HG02798 (cell line): ENCODE measurements at regions not wholly inside any gene's neighbourhood (a gene's known extent, or its start where the extent isn't known, plus 50 kb on each side); places are given as distances from the start of the nearest gene placed in this dataset.
"Not testable (repeated sequence)": the region's sequence is repeated elsewhere in the genome, so short reads cannot be mapped to it uniquely, and the experiment has no call there.

Source experiments
- ATAC-seq: cut with Tn5 transposase; IDR thresholded peaks from one replicate; pipeline ENCODE4 v1.9.1; 2021; ENCODE audit warnings: mild to moderate bottlenecking; ENCODE audit not compliant: unreplicated experiment, poor library complexity

DNA sequence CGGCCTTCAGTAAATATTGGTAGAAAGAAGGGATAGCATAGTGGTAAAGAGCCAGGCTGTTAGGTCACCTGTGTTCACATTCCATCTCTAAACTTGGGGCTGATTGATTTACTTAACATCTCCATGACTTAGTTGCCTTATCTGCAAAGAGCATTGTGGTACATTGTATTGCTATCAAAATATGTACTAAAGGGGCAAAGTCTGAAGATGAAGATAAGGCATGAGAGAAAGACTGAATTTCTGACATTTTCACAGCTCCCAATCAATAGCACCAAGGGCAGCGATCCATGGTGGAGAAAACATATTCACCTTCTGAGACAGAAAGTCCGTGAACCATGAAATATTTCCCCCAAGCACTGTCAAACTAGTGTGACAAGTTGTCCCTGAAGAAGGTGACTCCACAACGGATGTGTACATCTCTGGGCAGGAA, 223.3 kb upstream of the STXBP5 start:
- ATAC-seq: no peak

DNA sequence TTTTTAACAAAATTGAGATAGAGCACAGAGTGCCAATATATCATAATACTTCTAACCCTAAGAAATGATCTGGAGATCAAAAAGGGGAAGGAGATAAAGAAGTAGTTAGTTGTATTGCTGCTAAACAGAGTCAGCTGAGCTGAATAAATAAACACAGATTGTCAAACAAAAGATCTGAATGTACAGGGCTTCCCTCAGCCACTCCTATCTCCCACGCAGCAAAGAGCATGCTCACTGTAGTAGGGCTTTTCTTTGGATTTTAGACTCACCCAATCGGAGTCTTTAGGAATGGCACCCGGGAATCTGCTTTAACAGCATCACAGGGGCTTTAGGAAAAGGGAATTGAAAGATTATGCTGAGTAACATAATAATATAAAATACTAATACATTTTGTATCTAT, 222.2 kb upstream of the STXBP5 start:
- ATAC-seq: no peak

DNA sequence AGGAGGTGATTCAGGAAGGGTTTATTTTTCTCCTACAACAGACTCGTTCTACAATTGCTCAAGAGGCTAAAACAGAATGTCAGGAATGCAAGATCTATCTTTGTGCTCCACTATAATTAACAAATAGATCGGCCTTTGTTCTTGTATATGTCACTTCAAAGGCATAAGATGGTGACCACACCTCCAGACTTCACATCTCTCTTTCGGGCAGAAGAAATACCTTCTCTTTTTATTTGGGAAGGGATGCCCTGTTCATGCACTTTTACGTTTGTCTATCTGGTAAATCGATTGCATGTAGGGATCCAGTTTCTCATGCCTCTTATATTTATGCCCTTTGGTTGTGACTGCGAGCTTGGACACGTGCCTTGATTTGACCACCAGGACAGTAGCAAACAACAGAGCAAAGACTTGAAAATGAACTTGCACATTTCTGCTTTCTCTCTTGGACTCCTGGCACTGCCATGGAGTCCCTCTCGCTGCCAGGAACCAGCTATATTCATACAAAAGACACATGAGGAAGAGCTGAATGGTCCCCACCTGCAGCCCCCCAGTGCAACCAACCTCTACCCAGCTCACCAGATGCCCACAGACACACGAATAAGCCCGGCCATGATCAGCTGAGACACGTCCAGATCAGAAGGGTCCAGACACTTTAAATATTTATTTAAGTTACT, 219.8 kb upstream of the STXBP5 start:
- ATAC-seq: no peak

DNA sequence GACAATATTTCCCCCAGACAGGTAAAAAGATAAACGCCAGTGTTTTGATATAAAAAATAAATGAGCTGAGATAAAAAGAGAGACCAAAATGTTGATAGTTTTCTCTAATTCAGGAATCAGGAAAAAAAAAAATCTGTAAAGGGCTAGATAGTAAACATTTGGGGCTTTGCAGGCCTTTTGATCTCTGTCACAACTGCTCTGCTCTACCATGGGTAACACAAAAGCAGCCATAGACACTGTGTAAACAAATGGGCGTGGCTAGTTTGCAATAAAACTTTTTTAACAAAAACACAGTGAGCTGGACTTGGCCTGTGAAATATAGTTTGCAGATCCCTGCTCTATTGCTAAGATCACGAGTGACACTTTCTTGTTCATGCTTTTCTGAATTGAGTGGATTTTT, 219.1 kb upstream of the STXBP5 start:
- no peak for ATAC-seq

DNA sequence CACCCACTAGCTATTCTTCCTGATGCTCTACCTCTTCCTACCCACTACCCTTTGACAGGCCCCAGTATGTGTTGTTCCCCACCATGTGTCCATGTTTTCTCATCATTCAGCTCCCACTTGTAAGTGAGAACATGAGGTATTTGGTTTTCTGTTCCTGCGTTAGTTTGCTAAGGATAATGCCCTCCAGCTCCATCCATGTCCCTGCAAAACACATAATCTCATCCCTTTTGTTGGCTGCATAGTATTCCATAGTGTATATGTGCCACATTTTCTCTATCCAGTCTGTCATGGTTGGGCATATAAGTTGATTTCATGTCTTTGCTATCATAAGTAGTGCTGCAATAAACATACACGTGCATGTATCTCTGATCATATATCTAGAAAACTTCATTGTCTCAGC, 218.3 kb upstream of the STXBP5 start:
- ATAC-seq: no peak

DNA sequence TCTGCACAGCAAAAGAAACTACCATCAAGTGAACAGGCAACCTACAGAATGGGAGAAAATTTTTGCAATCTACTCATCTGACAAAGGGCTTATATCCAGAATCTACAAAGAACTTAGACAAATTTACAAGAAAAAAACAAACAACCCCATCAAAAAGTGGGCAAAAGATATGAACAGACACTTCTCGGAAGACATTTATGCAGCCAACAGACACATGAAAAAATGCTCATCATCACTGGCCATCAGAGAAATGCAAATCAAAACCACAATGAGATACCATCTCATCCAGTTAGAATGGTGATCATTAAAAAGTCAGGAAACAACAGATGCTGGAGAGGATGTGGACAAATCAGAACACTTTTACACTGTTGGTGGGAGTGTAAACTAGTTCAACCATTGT, 216.3 kb upstream of the STXBP5 start:
- ATAC-seq: not testable (repeated sequence)

DNA sequence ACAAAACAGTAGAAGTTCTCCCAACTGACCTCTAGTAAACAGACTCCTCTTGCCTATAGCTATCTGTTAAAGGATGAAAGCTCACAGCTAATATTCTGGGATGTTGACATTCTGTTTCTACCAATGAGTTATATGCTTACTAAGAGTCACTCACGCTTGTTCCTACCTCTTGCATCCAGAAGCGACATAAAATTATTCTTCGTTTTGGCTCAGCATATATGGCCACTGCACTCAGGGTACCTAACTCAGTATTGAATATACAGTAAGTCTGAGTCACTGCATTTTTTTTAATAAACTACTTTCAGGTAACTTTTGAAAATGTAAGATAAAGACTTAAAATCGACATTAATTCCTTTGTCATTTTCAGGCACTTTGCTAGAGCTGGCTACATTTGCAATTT, 214.4 kb upstream of the STXBP5 start:
- no peak for ATAC-seq

DNA sequence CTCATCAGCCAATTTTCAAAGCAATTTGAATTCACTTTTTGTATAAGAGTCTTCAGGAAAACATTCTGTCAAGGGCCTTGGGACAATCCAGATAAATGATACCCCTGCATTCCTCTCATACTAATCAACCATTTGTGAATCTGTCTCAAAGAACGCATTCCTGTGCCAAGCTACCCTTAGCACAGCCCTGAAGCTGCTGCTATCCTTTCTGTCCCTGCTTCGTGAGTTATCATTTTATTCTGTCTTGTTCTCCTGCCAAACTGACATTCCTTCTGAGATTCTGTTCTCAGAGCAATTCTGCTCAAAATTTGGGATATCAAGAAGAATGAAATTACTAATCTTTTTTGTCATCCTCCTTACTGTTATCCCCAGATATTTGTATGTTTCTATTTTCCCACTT, 213.9 kb upstream of the STXBP5 start:
- no peak for ATAC-seq

DNA sequence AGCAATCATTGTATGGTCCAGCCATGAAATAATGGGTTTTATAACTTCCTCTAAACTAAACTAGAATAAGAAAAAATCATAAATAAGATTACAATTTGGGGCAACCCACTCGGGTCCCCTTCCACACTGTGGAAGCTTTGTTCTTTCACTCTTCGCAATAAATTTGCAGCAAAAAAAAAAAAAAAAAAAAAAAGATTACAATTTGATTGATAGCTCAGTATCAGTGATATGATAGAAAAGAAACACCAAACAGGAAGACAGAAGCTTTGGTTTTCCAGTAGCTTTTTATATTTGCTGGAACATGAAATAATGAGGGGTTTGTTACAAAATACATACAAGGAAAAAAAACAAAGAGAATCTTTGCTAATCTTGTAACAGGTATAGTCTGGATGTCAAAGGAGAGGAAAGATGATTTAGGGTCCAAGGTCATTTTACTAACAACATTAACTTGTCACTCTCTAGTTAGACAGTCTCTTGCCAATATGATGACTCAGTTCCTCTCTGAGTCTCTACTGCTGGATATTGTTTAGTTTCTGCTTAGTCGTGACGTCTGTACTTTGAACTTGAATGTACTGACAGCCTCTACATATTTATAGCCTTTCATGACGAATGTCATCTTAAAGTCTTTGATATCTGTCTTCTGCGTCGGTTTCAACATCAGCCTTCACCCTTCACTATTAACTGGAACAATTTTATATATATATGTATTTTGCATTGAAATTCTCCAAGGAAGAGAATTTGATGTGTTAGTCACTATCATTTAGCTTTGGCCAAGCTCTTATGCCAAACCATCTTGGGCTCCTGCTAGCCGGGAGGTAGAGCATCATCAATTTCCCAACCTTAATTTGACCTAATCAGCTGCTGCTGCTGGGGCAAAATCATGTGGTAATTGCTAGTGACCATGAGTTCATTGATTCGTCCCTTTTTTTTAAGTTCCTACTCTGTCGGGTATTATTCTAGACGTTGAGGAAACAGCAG, 213.1 kb upstream of the STXBP5 start:
- ATAC-seq: no peak

DNA sequence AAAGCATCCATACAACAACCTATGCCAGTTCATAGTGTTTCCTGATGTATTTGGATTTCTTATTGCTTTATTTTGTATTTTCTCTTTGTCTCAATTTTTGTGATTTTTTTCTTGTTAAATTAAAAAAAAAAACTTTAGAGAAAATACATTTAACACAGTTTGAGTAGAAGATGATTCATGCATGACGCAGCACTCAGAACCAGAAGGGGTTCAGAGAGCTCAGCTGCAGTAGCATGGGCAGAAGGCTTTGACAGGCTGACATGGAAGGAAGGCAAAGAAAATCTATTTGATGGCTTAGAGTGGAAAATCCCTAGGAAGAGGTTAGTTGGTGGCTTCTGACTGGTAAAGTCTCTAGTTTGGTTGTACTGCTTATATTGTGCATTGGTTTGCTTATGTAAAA, 207.2 kb upstream of the STXBP5 start:
- ATAC-seq: no peak

DNA sequence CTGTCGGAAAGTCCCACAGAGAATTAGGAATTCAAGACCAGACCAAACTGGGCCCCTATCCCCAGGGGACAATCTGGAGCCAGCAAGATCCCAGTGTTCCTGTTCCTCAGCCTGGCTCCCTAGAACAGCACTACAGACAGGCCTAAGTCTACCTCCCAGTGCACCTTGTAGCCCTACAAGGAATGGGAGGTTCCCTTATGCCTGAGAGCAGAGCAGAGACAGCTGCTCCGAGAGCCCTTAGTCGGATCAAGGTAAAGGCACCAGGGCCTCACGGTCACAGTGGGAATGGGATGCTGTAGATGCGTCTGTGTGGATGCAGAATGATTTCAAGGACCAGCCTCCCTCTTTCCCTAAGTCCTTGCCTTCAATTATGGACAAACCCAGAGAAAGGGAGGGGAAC, 204.5 kb upstream of the STXBP5 start:
- ATAC-seq: no peak

DNA sequence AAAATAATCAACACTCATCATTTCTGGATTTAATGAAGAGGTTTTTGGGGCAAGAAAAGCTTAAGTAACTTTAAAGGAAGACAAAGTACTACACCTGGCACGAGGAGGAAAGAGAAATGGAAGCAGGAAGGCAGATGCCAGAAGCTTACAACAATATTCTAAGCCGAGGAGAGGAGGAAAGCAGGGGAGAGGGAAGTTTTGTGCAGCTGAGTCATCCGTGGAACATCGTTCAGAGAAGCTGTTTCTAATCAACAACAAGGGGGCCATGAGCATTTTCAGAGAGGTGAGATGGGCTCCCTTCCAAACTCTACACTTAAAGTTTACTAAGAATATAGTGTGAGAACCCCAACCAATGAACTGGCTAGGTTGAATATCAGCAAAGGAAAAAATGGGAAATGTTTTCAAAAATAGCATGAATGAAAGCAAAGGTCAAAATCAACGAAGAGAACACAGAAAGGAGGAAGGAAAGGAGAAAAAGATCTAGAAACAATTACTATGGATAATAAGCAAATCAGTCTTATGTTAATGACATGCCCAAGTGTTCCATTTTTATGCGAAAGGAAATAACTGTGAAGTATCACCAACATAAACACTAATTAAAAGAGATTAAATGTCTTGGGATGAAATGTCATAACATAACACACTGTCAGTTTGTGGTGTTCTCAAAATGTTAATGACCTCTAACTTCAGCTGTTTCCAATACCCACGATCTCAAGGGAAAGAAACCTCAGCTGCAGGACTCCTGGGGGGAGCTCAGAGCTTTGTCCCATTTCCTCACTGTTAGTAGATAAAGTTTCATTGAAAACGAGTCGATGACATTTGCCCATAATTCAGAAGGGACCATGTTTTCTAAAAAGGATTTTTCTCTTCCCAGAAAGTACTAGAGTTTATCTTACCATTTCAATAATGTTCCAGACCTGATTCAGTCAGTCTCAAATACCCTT, 203.4 kb upstream of the STXBP5 start:
- ATAC-seq: no peak

DNA sequence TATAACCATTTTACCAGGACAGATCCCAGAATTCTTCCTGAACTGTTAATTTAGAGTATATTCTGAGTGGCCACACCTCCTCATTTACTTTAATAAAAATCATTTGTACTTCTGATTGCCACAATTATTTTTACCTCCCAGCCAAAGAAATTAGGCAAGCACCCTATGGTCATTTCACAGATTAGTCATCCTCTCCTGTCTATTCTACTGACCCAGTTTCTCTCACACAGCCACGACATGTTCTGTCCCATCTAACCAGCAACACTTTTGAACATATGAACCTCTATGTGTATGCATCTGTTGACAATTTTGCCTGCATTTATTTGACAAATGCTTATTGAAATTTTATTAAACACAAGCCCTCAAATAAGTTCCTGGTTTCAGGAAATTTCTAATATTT, 202.6 kb upstream of the STXBP5 start:
- ATAC-seq: no peak

DNA sequence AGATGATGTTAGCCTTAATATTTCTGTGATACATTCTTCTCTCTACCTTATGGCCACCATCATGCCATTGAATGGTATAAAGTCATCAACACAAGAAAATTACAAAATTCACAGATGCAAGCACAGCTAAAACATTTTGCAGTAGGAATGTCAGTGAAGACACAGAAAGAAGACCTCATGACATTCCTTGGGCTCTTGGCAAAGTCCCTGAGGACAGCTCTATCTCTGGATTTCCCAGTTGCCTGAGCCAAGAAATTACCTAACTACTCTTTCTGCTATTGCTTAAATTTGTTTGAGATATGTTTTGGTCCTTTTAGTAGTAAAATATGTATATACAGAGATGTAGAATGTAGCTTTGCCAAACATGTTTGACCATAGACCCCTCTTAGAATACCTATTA, 201.0 kb upstream of the STXBP5 start:
- no peak for ATAC-seq

DNA sequence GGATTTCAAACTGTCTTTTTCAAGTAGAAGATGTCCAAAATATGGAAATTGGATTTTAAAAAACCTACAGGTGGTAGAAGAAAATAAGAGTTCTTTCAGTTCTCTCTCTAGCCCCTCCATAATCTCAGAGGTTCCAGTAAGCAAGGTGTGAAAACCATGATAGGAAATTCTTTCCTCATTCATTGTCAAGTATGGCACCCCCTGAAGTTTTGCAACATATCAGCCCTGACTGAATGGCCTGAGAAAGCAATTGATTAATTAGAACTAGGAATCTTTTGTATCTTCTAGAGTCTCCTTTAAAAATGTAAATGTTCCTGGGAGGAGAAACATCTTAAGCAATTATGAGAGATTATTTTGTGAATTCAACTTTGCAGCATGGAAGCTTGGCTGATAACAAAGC, 198.7 kb upstream of the STXBP5 start:
- no peak for ATAC-seq

DNA sequence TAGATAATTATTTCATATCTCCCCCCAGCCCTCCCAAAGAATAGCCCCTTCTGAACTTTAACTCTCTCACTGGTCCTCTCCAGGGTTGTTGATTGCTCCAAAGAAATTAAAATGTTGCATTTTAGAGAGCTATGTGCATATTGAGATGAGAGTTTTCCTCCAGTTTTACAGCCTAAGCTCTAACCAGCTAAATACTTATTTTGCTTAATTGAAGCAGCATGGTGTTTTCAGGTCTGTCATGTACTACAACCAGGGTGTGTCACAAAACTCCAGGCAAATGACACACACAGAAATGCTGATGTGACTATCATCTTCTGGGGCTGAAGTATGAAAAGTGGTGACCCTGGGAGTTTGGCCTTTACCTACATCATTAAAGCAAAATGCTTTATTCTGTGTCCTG, 196.8 kb upstream of the STXBP5 start:
- no peak for ATAC-seq

DNA sequence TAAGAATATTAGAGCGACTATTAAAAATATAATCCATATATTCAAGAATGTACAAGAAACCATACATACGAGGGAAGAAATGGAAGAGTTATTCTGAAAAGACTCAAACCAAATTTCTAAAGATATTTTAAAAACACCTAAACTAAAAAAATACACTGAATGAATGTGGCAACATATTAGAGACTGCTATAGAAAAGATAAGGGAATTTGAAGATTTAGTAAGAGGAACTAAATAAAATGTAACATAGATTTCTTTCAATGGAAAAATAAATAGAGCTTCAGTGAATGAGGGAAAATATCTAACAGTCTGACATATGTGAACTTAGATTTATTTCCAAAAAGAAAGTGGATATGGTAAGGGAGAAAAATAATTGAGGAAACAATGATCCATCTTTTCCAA, 194.9 kb upstream of the STXBP5 start:
- no peak for ATAC-seq

DNA sequence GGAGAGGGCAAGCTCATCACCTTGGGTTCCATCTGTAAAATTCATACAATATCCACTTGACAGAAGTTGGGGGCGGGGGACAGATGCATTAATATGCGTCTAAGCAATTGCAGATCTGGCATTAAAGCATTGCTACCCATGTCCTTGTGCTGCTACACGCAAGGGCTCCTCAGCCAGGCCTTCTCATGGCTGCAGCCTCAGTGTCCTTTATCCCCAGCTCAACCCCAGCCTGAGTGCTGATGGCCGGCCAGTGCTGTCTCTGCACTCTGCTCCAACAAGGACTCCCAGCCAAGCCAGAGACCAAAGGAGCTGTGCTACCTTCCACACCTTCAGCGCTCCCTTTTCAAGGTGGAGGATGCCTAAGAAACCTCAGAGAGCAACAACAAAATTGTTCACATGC, 188.5 kb upstream of the STXBP5 start:
- ATAC-seq: no peak

DNA sequence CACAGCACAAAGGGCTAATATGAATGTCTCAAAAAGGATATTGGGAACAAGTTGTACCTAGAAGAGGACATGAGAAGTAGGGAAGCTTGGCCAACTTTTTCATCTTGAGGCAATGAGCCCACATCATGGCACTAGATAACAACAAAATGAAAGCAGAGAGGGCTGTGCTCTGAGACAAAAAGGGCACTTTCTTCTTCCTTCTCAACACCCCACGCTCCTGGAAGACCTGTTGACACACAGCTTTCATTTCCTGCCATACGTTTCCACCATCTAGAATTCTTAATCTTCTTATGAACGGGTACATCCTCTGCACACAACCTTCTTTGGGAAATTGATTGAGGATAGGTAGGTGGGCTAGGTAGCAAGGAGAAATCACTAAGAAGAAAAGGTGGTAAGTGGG, 187.8 kb upstream of the STXBP5 start:
- ATAC-seq: no peak

DNA sequence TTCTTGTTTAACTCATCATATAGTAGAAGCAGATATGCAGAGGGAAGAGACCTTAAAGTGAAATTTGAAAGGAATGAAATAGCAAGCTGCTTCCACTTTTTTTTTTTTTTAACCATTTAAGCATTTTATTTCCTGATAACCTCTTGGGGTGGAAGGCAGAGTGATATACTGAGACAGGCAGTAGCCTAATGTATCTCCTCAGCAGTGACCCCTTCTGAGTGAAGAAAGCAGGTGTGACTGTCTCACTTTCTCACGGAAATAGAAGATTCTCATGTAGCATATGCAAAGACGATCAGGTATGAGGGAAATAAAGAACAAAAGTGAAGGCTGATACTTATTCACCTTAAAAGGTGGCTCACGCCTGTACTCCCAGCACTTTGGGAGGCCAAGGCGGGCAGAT, 187.1 kb upstream of the STXBP5 start:
- no peak for ATAC-seq

DNA sequence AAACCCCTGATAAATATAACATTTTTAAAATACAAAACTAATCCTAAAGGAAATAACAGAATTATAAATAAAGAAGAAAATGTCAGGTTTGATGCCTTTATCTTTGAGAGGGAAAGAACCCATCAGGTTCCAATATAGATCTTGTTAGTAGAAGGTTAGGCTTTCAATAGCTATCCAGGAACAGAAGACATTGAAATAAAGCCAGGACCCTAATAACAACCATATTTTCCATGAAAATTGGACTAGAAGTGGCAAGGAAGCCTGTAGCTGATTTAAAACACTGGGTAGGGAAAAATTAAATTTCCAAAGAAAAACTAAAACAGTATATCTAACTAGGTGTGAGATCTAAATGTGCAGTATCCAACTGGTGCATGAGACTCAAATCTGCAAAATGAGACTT, 185.2 kb upstream of the STXBP5 start:
- ATAC-seq: no peak
